NCI-H2107 treated with DMSO at 0.1 percent for 48 hours (cell line): ENCODE measurements at regions not wholly inside any gene's neighbourhood (a gene's known extent, or its start where the extent isn't known, plus 50 kb on each side); places are given as distances from the start of the nearest gene placed in this dataset.

Source experiments
- DNase-seq: peaks from one replicate; lab custom pipeline; 2025; ENCODE audit not compliant: unreplicated experiment; lab: John Stamatoyannopoulos, UW

GRCh38 chr3:178062126-178062525 lies 474.1 kb upstream of the KCNMB2 start:
- no peak for DNase-seq

DNA sequence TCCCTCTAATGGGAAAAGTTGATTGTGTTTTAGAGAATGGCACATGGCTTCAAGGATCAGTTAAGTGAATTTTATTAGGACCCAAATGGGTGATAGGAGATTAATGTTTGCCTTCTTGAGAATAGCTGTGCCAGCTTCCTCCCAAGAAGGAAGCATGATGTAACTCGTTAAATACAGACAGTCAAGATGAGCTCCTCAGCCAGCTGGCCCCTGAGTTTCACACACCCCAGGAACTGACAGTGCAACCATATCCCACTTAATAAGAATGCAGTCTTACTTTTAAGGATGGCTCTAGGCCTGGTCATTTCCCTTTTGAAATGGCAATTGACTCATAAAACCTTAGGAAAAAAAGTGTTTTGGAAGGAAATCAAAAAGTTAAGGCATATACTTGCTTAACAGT lies 472.8 kb upstream of the KCNMB2 start:
- no peak for DNase-seq

DNA sequence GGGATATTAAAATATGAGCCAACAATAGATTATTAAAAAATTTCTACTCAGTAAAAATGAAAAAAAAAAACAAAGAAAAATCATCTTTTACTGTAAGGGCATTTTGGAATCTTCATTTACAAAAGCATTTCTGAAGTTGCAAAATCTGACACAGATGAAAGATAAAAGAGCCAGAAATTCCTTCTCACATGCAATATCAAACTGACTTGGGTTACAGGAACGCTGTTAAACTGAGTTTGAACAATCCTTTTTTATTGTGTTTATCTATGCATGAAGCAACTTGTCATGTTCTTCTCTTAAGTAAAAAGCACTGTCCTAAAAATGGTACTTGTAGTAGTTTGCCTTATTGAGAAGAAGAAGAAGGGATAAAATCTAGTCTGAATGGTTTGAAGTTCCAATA lies 468.5 kb upstream of the KCNMB2 start:
- no peak for DNase-seq

GRCh38 chr3:178072391-178073305 lies 463.6 kb upstream of the KCNMB2 start:
- no peak for DNase-seq

GRCh38 chr3:178073366-178073765 lies 462.9 kb upstream of the KCNMB2 start:
- DNase-seq: no peak

DNA sequence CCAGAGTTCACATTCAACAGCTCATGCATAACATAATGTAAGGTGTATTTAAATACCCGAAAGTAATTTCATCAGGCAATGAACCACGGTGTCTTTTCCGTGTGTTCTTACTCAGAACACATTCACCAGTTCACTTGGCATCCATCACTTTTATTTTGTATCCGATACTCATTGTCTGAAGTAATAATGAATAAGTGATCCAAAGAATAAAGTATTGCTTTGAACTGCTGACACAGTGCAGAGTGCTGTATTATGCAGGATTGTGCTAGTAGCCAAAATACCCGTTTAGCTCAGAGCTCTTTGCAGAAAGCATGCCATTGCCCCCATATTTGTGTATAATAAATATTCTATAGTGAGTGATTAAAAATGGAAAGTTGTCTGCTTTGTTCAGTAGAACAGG lies 460.9 kb upstream of the KCNMB2 start:
- DNase-seq: no peak

GRCh38 chr3:178078953-178079352 lies 457.3 kb upstream of the KCNMB2 start:
- DNase-seq: no peak

- DNase-seq: no peak
Observed at GRCh38 chr3:178079966-178080365, 456.3 kb upstream of the KCNMB2 start.

DNA sequence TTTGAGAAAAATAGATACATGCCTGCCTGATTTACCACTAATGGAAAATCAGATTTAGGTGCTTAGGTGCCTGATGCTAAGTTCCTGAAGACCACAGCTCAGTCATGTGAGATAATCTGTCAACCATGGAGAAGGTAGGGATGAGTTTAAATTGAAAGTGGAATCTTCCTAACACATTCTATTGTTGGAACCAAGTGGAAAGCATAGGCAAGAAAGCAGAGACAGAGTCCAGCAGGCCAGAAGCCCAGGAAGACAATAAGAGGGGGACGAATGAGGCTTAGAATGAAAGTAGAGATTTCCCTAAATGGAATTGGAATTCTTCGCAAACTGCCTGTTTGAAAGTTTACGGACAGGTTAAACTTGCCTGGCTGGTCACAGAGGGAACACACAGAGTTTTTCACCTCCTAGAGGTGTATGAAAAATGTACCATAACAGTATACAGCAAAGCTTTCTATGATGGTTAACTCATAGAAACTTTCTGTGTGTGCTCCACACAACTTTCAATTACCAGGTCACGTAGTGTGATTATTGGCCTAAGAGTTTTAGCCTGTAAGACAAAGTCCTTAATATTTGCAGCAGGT lies 453.8 kb upstream of the KCNMB2 start:
- DNase-seq: no peak

GRCh38 chr3:178083906-178084866 lies 452.1 kb upstream of the KCNMB2 start:
- DNase-seq: peak; percentile 78

- peak; percentile 99 for DNase-seq
Observed at GRCh38 chr3:178084938-178085816, 451.1 kb upstream of the KCNMB2 start.

GRCh38 chr3:178085817-178086123 lies 450.5 kb upstream of the KCNMB2 start:
- no peak for DNase-seq

DNA sequence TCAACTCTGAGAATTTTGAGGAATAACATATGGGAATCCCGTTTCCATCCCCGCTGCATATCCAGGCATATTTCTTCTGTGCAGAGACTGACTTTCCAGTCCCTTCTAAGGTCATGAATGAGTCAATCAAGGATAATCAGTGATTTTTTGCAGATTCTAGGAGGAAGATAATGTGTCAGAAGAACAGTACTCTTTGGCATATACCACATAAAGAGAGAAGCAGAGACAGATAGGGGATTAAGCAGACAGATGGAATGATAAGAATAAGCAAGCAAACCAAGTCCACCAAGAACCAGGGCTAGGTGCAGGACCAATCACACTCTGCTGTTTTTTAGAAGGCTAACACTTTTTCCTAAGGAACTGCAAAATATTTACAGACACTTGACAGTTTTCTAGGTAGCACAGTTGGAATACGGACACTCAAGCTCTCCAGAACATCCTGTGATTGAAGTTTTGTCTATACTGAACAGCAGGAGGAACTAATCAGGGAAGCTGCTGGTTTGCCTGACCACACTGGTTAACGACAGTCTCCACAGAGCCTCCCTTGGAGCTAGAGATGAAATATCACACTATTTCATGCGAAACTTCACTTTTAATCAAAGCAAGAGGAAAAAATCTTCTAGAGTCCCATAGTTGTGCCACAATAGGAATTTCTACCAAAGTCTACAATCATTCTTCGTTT lies 450.0 kb upstream of the KCNMB2 start:
- DNase-seq: no peak

GRCh38 chr3:178087376-178087775 lies 448.9 kb upstream of the KCNMB2 start:
- DNase-seq: no peak

DNA sequence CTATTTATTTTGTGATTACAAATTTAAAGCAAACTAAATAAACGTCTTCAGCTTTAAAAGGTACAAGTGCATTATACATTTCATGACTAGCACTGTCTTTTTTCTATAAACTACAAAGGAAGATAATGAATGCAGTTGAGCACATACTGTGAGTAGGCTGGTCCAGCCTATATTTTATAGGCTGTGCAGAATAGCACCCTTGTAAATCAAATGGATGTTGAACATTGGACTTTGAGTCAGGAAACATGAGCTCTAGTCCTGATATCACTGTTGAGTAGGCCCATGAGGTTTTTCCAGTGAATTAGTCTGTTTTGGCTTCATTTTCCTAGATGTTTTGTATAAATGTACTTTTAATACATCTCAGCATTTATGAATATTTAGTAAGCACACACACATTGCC lies 447.3 kb upstream of the KCNMB2 start:
- no peak for DNase-seq

DNA sequence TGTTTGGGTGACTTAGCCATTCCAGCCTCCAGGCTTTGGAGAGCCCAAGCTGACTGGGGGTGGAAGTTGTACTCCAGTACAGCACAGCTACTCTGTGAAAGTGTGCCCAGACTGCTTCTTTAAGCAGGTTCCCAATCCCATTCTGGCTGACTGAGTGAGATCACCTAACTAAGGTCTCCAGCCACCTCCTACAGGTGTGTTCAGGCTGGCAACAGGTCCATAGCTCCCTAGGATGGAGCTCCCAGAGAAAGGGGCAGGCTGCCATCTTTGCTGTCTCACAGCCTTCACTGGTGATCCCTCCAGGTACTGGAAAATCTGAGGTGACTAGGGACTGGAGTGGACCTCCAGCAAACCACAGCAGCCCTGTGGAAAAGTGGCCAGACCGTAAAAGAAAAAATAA lies 445.3 kb upstream of the KCNMB2 start:
- DNase-seq: no peak

- no peak for DNase-seq
Observed at GRCh38 chr3:178095522-178095921, 440.7 kb upstream of the KCNMB2 start.

GRCh38 chr3:178096955-178097354 lies 439.3 kb upstream of the KCNMB2 start:
- DNase-seq: no peak

DNA sequence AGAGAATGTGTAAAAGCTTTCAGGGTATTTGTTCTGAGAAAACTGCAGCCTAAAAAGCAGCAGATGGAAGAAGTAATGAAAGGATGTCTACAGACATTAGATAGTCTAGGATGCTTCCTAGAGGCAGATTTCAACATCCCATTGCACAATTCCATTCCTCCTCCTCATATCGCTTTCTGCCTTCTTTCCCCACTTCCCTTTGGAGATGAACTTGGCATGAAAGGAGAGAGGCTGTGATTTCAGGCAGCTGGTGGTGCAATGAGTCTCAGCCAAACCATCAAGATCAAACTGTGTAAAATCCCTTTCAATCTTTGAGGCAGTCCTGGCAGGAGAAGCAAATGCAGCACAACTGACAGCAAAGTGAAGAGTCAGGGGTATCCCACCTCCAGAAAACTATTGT lies 438.7 kb upstream of the KCNMB2 start:
- DNase-seq: no peak

GRCh38 chr3:178099274-178099673 lies 437.0 kb upstream of the KCNMB2 start:
- no peak for DNase-seq
